Pons (tissue), 1 donor: ENCODE measurements at regions not wholly inside any gene's neighbourhood (a gene's known extent, or its start where the extent isn't known, plus 50 kb on each side); places are given as distances from the start of the nearest gene placed in this dataset.

ENCODE experiments used
- DNase-seq: peaks from one replicate; pipeline ENCODE4 v3.0.0-alpha.2; 2016; ENCODE audit warnings: low spot score

- no peak for DNase-seq
These were observed 327.4 kb downstream of the CTTN start for GRCh38 chr11:70725739-70726138.

- no peak for DNase-seq
These were observed 328.7 kb downstream of the CTTN start for GRCh38 chr11:70727021-70727420.

- DNase-seq, result no peak
These were observed 329.7 kb downstream of the CTTN start for GRCh38 chr11:70727899-70728620.

GRCh38 chr11:70729949-70730348 lies 331.6 kb downstream of the CTTN start:
- DNase-seq, result no peak

- DNase-seq, result no peak
These were observed 332.1 kb downstream of the CTTN start for GRCh38 chr11:70730411-70730810.

- no peak for DNase-seq
These were observed 333.1 kb downstream of the CTTN start for GRCh38 chr11:70731271-70732022.

GRCh38 chr11:70732023-70732880 lies 333.9 kb downstream of the CTTN start:
- DNase-seq, result no peak

GRCh38 chr11:70732881-70733196 lies 334.5 kb downstream of the CTTN start:
- DNase-seq, result no peak

- DNase-seq, result no peak
These were observed 335.3 kb downstream of the CTTN start for GRCh38 chr11:70733327-70734325.

GRCh38 chr11:70734379-70734778 lies 336.1 kb downstream of the CTTN start:
- no peak for DNase-seq

GRCh38 chr11:70734911-70735310 lies 336.6 kb downstream of the CTTN start:
- DNase-seq, result no peak

GRCh38 chr11:70735976-70736375 lies 337.6 kb downstream of the CTTN start:
- DNase-seq, result no peak

- no peak for DNase-seq
These were observed 338.1 kb downstream of the CTTN start for GRCh38 chr11:70736461-70736860.

GRCh38 chr11:70736937-70737640 lies 338.8 kb downstream of the CTTN start:
- no peak for DNase-seq

- DNase-seq, result no peak
These were observed 339.7 kb downstream of the CTTN start for GRCh38 chr11:70737816-70738630.

GRCh38 chr11:70738661-70739060 lies 340.3 kb downstream of the CTTN start:
- no peak for DNase-seq

GRCh38 chr11:70739091-70739490 lies 340.8 kb downstream of the CTTN start:
- DNase-seq, result no peak

GRCh38 chr11:70739811-70740487 lies 341.6 kb downstream of the CTTN start:
- peak; percentile 13 for DNase-seq

GRCh38 chr11:70740488-70740851 lies 342.1 kb downstream of the CTTN start:
- no peak for DNase-seq
